DND-41 (cell line): ENCODE measurements at regions not wholly inside any gene's neighbourhood (a gene's known extent, or its start where the extent isn't known, plus 50 kb on each side); places are given as distances from the start of the nearest gene placed in this dataset.

ENCODE experiments used
- EZH2 ChIP-seq: IDR thresholded peaks from 3 replicates; pipeline ENCODE4 v1.6.1; 2012; ENCODE audit warnings: borderline replicate concordance, low read depth, mild to moderate bottlenecking, moderate library complexity, low read length, inconsistent platforms; ENCODE audit not compliant: severe bottlenecking
- TF ChIP-seq, protein P1 (sequence below): IDR thresholded peaks from 2 replicates; pipeline ENCODE4 v1.5.1; 2012; ENCODE audit warnings: borderline replicate concordance, low read length, moderate library complexity, mild to moderate bottlenecking; ENCODE audit not compliant: poor library complexity, severe bottlenecking; ENCODE audit errors: extremely low read depth

DNA sequence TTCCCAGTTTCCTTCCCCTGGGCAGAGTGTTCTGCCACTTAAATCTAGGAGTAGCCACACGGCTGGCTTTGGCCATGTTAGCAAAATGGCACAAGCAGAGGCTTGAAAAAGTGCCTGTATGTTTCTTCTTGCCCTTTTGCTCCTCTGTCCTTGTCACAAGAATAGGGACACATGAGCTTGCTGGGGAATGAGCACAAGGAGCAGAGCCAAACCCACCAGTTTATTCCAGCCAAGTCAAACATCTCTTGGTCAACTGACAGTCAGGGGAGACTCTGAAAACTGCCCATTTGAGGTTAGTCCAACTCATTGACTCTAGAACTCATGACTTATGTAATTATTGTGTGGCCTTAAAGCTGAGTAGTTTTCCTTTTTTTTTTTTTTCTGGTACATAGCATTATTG, 739.7 kb upstream of the FZD8 start:
- TF ChIP-seq, protein P1, sequence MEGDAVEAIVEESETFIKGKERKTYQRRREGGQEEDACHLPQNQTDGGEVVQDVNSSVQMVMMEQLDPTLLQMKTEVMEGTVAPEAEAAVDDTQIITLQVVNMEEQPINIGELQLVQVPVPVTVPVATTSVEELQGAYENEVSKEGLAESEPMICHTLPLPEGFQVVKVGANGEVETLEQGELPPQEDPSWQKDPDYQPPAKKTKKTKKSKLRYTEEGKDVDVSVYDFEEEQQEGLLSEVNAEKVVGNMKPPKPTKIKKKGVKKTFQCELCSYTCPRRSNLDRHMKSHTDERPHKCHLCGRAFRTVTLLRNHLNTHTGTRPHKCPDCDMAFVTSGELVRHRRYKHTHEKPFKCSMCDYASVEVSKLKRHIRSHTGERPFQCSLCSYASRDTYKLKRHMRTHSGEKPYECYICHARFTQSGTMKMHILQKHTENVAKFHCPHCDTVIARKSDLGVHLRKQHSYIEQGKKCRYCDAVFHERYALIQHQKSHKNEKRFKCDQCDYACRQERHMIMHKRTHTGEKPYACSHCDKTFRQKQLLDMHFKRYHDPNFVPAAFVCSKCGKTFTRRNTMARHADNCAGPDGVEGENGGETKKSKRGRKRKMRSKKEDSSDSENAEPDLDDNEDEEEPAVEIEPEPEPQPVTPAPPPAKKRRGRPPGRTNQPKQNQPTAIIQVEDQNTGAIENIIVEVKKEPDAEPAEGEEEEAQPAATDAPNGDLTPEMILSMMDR = no peak
- no peak for TF ChIP-seq EZH2
